Endodermal cell (in vitro differentiated cells): ENCODE measurements at regions not wholly inside any gene's neighbourhood (a gene's known extent, or its start where the extent isn't known, plus 50 kb on each side); places are given as distances from the start of the nearest gene placed in this dataset.

Experiments
- DNase-seq: peaks from one replicate; pipeline ENCODE4 v3.0.0-alpha.2; 2017
- H3K27ac ChIP-seq: 2 replicates; pipeline ENCODE4 v1.5.1; 2013; ENCODE audit warnings: mild to moderate bottlenecking, low read depth, low read length, moderate library complexity
- H3K27me3 ChIP-seq: 2 replicates; pipeline ENCODE4 v1.6.1; 2013; ENCODE audit warnings: mild to moderate bottlenecking, low read length, moderate library complexity; ENCODE audit not compliant: insufficient read depth, control insufficient read depth, poor library complexity, severe bottlenecking
- H3K36me3 ChIP-seq: 2 replicates; pipeline ENCODE4 v1.7.0; 2013; ENCODE audit warnings: mild to moderate bottlenecking, low read length, moderate library complexity; ENCODE audit not compliant: control insufficient read depth, insufficient read depth
- H3K4me1 ChIP-seq: one replicate; pipeline ENCODE4 v1.7.0; 2013; ENCODE audit warnings: low read length; ENCODE audit not compliant: control insufficient read depth, insufficient read depth
- H3K4me3 ChIP-seq: 2 replicates; pipeline ENCODE4 v1.5.1; 2013; ENCODE audit warnings: mild to moderate bottlenecking, low read length, moderate library complexity
- H3K9ac ChIP-seq: 2 replicates; pipeline ENCODE4 v1.6.1; 2013; ENCODE audit warnings: mild to moderate bottlenecking, low read length, moderate library complexity; ENCODE audit not compliant: poor library complexity, severe bottlenecking; ENCODE audit errors: extremely low read depth
- H3K9me3 ChIP-seq: 2 replicates; pipeline ENCODE4 v1.6.1; 2013; ENCODE audit warnings: mild to moderate bottlenecking, low read length, moderate library complexity; ENCODE audit not compliant: control insufficient read depth
- H3K27ac Mint-ChIP-seq: 2 replicates; pipeline ENCODE4 v1.8.0; 2020; ENCODE audit warnings: mixed read lengths
- H3K27me3 Mint-ChIP-seq: 2 replicates; pipeline ENCODE4 v1.8.0; 2021; ENCODE audit warnings: mild to moderate bottlenecking, mixed read lengths; ENCODE audit not compliant: insufficient read depth
- H3K36me3 Mint-ChIP-seq: 2 replicates; pipeline ENCODE4 v1.8.0; 2020; ENCODE audit warnings: low read depth, mixed read lengths
- H3K4me1 Mint-ChIP-seq: 2 replicates; pipeline ENCODE4 v1.8.0; 2020; ENCODE audit warnings: mixed read lengths
- H3K4me3 Mint-ChIP-seq: 2 replicates; pipeline ENCODE4 v1.8.0; 2020; ENCODE audit warnings: mild to moderate bottlenecking, moderate library complexity, mixed read lengths
- H3K9me3 Mint-ChIP-seq: 2 replicates; pipeline ENCODE4 v1.8.0; 2020; ENCODE audit warnings: mild to moderate bottlenecking, mixed read lengths
- WGBS, 2 experiments: methylation state at CpG; one replicate each; pipeline versions ENCODE4 v1.1.5 to v1.1.7; 2013; ENCODE audit warnings: missing lambda C conversion rate in 2 of 2, mixed read lengths in 1 of 2; ENCODE audit not compliant: insufficient coverage in 1 of 2, insufficient read length in 1 of 2; 5-methylcytosine and 5-hydroxymethylcytosine counted together
- TF ChIP-seq, protein P1 (sequence below): fragments of 200-600 bp; sonication (generic); conservative IDR thresholded peaks from 2 replicates; pipeline ENCODE4 v1.5.0; 2021; ENCODE audit warnings: antibody characterized with exemption, mild to moderate bottlenecking

DNA sequence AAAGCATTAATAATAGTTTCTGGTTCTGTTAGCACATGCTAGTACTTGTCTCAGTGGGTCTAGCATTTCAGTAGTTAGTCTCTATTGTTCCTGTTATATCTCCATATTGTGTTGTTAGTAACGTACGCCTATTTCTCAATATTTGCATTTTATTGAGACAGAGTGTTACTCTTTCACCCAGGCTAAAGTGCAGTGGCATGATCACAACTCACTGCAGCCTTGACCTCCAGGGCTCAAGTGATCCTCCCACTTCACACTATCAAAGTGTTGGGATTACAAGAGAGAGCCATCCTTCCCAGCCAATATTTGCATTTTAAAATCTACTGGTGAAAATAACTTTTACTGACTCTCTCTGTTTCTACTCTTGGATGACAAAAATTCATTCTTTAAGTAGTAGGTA lies 154.6 kb upstream of the PRR20A start:
- Histone ChIP-seq H3K27me3 (no peaks in the 10 kb centered on the region), H3K9ac (no peak overlapping the region), H3K36me3 (no peaks in the 10 kb centered on the region), H3K9me3 (no peaks in the 10 kb centered on the region), H3K27ac (no peak overlapping the region), H3K4me3 (no peak overlapping the region), H3K4me1 (no peaks in the 10 kb centered on the region)
- Mint-ChIP-seq H3K4me3 (no peak overlapping the region), H3K36me3 (no peaks in the 10 kb centered on the region), H3K9me3 (peaks cover 5% of the 10 kb centered on the region), H3K27me3 (no peaks in the 10 kb centered on the region), H3K27ac (no peak overlapping the region), H3K4me1 (no peaks in the 10 kb centered on the region)
- no peak for DNase-seq
- TF ChIP-seq, protein P1, sequence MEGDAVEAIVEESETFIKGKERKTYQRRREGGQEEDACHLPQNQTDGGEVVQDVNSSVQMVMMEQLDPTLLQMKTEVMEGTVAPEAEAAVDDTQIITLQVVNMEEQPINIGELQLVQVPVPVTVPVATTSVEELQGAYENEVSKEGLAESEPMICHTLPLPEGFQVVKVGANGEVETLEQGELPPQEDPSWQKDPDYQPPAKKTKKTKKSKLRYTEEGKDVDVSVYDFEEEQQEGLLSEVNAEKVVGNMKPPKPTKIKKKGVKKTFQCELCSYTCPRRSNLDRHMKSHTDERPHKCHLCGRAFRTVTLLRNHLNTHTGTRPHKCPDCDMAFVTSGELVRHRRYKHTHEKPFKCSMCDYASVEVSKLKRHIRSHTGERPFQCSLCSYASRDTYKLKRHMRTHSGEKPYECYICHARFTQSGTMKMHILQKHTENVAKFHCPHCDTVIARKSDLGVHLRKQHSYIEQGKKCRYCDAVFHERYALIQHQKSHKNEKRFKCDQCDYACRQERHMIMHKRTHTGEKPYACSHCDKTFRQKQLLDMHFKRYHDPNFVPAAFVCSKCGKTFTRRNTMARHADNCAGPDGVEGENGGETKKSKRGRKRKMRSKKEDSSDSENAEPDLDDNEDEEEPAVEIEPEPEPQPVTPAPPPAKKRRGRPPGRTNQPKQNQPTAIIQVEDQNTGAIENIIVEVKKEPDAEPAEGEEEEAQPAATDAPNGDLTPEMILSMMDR, result no peak
- WGBS, 2 experiments, result 93 to 100% methylated on average over 2 of the region's 2 CpGs

DNA sequence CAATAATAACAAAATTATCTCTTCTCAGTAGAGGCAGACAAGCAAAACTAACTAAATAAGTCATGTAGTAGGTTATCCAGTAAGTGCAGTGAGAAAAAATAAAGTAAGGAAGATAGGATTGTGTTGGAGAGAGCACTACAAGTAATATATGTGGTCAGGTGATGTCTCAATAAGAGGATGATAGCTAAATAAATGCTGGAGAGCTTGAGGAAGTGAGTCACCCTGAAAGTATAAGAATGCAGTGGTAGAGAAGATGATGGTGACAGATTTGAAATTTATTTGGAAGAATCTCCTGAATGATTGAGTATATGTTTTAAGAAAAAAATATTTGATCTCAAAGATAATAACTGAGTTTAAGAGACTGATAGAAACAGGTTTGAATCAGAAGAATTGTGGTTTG lies 152.2 kb upstream of the PRR20A start:
- Histone ChIP-seq H3K27ac (no peak overlapping the region), H3K36me3 (no peaks in the 10 kb centered on the region), H3K9me3 (no peaks in the 10 kb centered on the region), H3K27me3 (no peaks in the 10 kb centered on the region), H3K9ac (no peak overlapping the region), H3K4me1 (no peaks in the 10 kb centered on the region), H3K4me3 (no peak overlapping the region)
- TF ChIP-seq, protein P1, result no peak
- Mint-ChIP-seq H3K36me3 (no peaks in the 10 kb centered on the region), H3K4me3 (no peak overlapping the region), H3K27me3 (no peaks in the 10 kb centered on the region), H3K9me3 (no peaks in the 10 kb centered on the region), H3K27ac (no peak overlapping the region), H3K4me1 (no peaks in the 10 kb centered on the region)
- DNase-seq, result no peak

DNA sequence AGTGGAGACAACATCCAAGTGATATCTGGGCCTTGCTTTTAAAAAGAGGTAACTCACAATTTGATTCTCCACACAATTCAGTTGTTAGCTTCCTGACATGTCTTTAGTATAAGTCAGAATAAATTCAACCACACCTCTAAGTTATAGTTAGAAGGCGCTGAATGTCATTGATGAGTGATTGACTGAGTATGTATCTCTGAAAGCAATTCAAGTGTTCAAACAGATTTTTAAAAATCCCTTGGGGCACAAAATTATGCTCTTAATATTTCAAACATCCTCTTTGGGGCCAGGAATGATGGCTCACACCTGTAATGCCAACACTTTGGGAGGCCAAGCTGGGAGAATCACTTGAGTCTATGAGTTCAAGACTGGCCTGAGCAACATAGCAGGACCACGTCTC lies 137.0 kb upstream of the PRR20A start:
- Histone ChIP-seq H3K27me3 (no peaks in the 10 kb centered on the region), H3K4me3 (no peak overlapping the region), H3K9ac (no peak overlapping the region), H3K4me1 (no peaks in the 10 kb centered on the region), H3K27ac (no peak overlapping the region), H3K9me3 (no peaks in the 10 kb centered on the region), H3K36me3 (no peaks in the 10 kb centered on the region)
- Mint-ChIP-seq H3K4me1 (no peaks in the 10 kb centered on the region), H3K27me3 (no peaks in the 10 kb centered on the region), H3K27ac (no peak overlapping the region), H3K9me3 (no peaks in the 10 kb centered on the region), H3K36me3 (no peaks in the 10 kb centered on the region), H3K4me3 (no peak overlapping the region)
- TF ChIP-seq, protein P1, result no peak
- WGBS, 2 experiments, result 80% methylated on average over 1 of the region's 2 CpGs; no CpG with 5 or more reads in 1 of the 2 experiments
- DNase-seq, result no peak
